ENCODE measurements at regions not wholly inside any gene's neighbourhood (a gene's known extent, or its start where the extent isn't known, plus 50 kb on each side); places are given as distances from the start of the nearest gene placed in this dataset.
A peak's percentile ranks its signal among the peaks of the same experiment; 100 is the strongest.

GRCh38 chr3:176692199-176692965, 504.9 kb downstream of the TBL1XR1 start:
- DNase-seq (no peak), ATAC-seq (no peak), FAIRE-seq (no peak)
- intact Hi-C loops (cut with DNase I) = no loop called here
- Histone ChIP-seq H3K36me3 (no peaks in the 10 kb centered on the region), H3K4me1 (peaks cover 4 to 14% (median 10%) of the 10 kb centered on the region in 3 donors), H3K9me3 (no peaks in the 10 kb centered on the region), H3K27ac (no peak overlapping the region), H3K27me3 (no peaks in the 10 kb centered on the region), H3K4me3 (no peak overlapping the region)
- WGBS, 2 donors = 81% methylated on average over 8 of the region's 8 CpGs
- TF ChIP-seq CTCF (IDR thresholded peaks at IDR 0.05) = no peak

- 73% methylated on average over 7 of the region's 7 CpGs for WGBS, 2 donors
- no peak for TF ChIP-seq CTCF (IDR thresholded peaks at IDR 0.05)
- no peaks in the 10 kb centered on the region for H3K27me3 ChIP-seq
- ATAC-seq (peak; percentile 41 to 57 (median 48)), FAIRE-seq (no peak), DNase-seq (no peak)
- no peak overlapping the region for H3K4me3 ChIP-seq
- H3K27ac ChIP-seq = no peak overlapping the region
- intact Hi-C loops (cut with DNase I) = no loop called here
- no peaks in the 10 kb centered on the region for H3K9me3 ChIP-seq
- no peaks in the 10 kb centered on the region for H3K36me3 ChIP-seq
- H3K4me1 ChIP-seq = no peaks in the 10 kb centered on the region
Measured at GRCh38 chr3:176690083-176690869, 507.0 kb downstream of the TBL1XR1 start.

GRCh38 chr3:176687754-176688153, 509.5 kb downstream of the TBL1XR1 start:
- no peak for TF ChIP-seq CTCF (IDR thresholded peaks at IDR 0.05)
- 94% methylated on average over 2 of the region's 2 CpGs for WGBS, 2 donors
- no peak for FAIRE-seq

GRCh38 chr3:176683382-176683781, 513.9 kb downstream of the TBL1XR1 start:
- no peaks in the 10 kb centered on the region for H3K27me3 ChIP-seq
- TF ChIP-seq CTCF (IDR thresholded peaks at IDR 0.05) = no peak
- H3K9me3 ChIP-seq = no peaks in the 10 kb centered on the region
- ATAC-seq (no peak), FAIRE-seq (no peak), DNase-seq (no peak)
- H3K4me3 ChIP-seq = no peak overlapping the region
- H3K4me1 ChIP-seq = no peaks in the 10 kb centered on the region
- 84 to 88% methylated on average over 2 of the region's 2 CpGs for WGBS, 2 donors
- no peaks in the 10 kb centered on the region for H3K36me3 ChIP-seq
- intact Hi-C loops (cut with DNase I) = no loop called here
- H3K27ac ChIP-seq = no peak overlapping the region

More at GRCh38 chr3:176687754-176688153, 509.5 kb downstream of the TBL1XR1 start:
- no peak for ATAC-seq
- Histone ChIP-seq H3K9me3 (no peaks in the 10 kb centered on the region), H3K27me3 (no peaks in the 10 kb centered on the region), H3K4me3 (no peak overlapping the region), H3K4me1 (no peaks in the 10 kb centered on the region), H3K36me3 (no peaks in the 10 kb centered on the region), H3K27ac (no peak overlapping the region)
- no peak for DNase-seq
- intact Hi-C loops (cut with DNase I) = no loop called here
